ENCODE measurements at regions not wholly inside any gene's neighbourhood (a gene's known extent, or its start where the extent isn't known, plus 50 kb on each side); places are given as distances from the start of the nearest gene placed in this dataset.

DNA sequence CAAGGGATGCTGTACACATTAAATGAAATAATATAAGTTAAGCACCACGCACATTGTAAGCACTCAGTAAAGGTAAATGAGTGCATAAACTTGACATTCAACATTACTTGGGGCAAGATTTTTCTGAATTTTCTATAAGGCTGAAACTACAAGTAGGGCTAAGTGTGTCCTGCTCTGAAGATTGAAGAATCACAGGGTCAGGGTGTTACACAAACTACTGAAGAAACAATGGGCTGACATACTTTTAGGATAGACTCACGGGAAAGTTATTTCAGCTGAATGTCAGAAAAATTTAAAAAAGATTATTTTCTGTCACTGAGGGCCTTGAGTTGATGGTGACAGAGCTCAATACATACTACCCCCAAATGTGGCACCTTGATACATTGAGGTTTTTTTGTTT is 644.2 kb upstream of the PLXNA2 start:
- TF ChIP-seq, protein P1, sequence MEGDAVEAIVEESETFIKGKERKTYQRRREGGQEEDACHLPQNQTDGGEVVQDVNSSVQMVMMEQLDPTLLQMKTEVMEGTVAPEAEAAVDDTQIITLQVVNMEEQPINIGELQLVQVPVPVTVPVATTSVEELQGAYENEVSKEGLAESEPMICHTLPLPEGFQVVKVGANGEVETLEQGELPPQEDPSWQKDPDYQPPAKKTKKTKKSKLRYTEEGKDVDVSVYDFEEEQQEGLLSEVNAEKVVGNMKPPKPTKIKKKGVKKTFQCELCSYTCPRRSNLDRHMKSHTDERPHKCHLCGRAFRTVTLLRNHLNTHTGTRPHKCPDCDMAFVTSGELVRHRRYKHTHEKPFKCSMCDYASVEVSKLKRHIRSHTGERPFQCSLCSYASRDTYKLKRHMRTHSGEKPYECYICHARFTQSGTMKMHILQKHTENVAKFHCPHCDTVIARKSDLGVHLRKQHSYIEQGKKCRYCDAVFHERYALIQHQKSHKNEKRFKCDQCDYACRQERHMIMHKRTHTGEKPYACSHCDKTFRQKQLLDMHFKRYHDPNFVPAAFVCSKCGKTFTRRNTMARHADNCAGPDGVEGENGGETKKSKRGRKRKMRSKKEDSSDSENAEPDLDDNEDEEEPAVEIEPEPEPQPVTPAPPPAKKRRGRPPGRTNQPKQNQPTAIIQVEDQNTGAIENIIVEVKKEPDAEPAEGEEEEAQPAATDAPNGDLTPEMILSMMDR (IDR thresholded peaks at IDR 0.05; ENCODE audit: insufficient read depth, low read depth, low read length), result no peak
- no peak for TF ChIP-seq EZH2 (IDR thresholded peaks at IDR 0.05; ENCODE audit: insufficient read depth, low read length)
